SU-DHL-6 (cell line): ENCODE measurements at regions not wholly inside any gene's neighbourhood (a gene's known extent, or its start where the extent isn't known, plus 50 kb on each side); places are given as distances from the start of the nearest gene placed in this dataset.

Source experiments
- H2AFZ ChIP-seq: fragments of 200-600 bp; sonication (generic); 2 replicates; pipeline ENCODE4 v1.6.1; 2014; ENCODE audit warnings: low read depth, mild to moderate bottlenecking, moderate library complexity, mixed read lengths, antibody characterized with exemption, low read length; ENCODE audit not compliant: severe bottlenecking
- H3F3A ChIP-seq: fragments of 200-600 bp; shearing (Covaris generic); 2 replicates; pipeline ENCODE4 v1.6.0; 2016; ENCODE audit warnings: antibody characterized with exemption, mild to moderate bottlenecking; ENCODE audit not compliant: insufficient read depth
- H3K27ac ChIP-seq: fragments of 200-600 bp; sonication (generic); 2 replicates; pipeline ENCODE4 v1.5.1; 2016; ENCODE audit warnings: low read depth, mild to moderate bottlenecking, low read length, moderate library complexity, mixed read lengths
- H3K27me3 ChIP-seq: fragments of 200-600 bp; sonication (generic), shearing (Covaris generic); 2 replicates; pipeline ENCODE4 v1.6.0; 2014; ENCODE audit warnings: mild to moderate bottlenecking, low read length
- H3K36me3 ChIP-seq: fragments of 200-600 bp; sonication (generic); 2 replicates; pipeline ENCODE4 v1.6.1; 2014; ENCODE audit warnings: mild to moderate bottlenecking, low read length, mixed read lengths
- H3K4me2 ChIP-seq: fragments of 300-600, 200-600 bp; shearing (Covaris generic), sonication (generic); 2 replicates; pipeline ENCODE4 v1.6.0; 2014; ENCODE audit warnings: low read length, low read depth, mild to moderate bottlenecking; ENCODE audit not compliant: poor library complexity, severe bottlenecking
- H3K4me3 ChIP-seq: fragments of 200-600 bp; sonication (generic); 2 replicates; pipeline ENCODE4 v1.5.1; 2014; ENCODE audit warnings: antibody characterized with exemption, low read length, mild to moderate bottlenecking, mixed read lengths; ENCODE audit not compliant: insufficient read depth, poor library complexity, severe bottlenecking
- H3K79me2 ChIP-seq: fragments of 200-600 bp; sonication (generic); 2 replicates; pipeline ENCODE4 v1.6.1; 2014; ENCODE audit warnings: mild to moderate bottlenecking, low read length, moderate library complexity; ENCODE audit not compliant: insufficient read depth
- H3K9ac ChIP-seq: fragments of 200-600 bp; sonication (generic); 2 replicates; pipeline ENCODE4 v1.7.0; 2014; ENCODE audit warnings: mild to moderate bottlenecking, low read length
- H3K9me2 ChIP-seq: fragments of 200-600 bp; sonication (generic); replicated peaks from 2 replicates; pipeline ENCODE4 v1.6.1; 2014; ENCODE audit warnings: low read length; ENCODE audit not compliant: insufficient read depth
- H3K9me3 ChIP-seq: fragments of 200-600 bp; sonication (generic); 2 replicates; pipeline ENCODE4 v1.6.1; 2014; ENCODE audit warnings: low read length, mixed read lengths; ENCODE audit not compliant: insufficient read depth
- H4K20me1 ChIP-seq: fragments of 200-600 bp; sonication (generic); 2 replicates; pipeline ENCODE4 v1.6.1; 2014; ENCODE audit warnings: low read depth, mild to moderate bottlenecking, antibody characterized with exemption, low read length, moderate library complexity, mixed read lengths
- CTCF ChIP-seq: fragments of 200-600 bp; sonication (generic); IDR thresholded peaks from one replicate; pipeline ENCODE4 v1.5.1; 2017; ENCODE audit warnings: antibody characterized with exemption, mild to moderate bottlenecking, low read length, moderate library complexity; ENCODE audit not compliant: insufficient read depth, poor library complexity, severe bottlenecking
- EZH2phosphoT487 ChIP-seq: fragments of 200-600 bp; sonication (generic), shearing (Covaris generic); conservative IDR thresholded peaks from 2 replicates; pipeline ENCODE4 v1.6.1; 2018; ENCODE audit warnings: mild to moderate bottlenecking, antibody characterized with exemption, low read length, moderate library complexity, mixed read lengths

DNA sequence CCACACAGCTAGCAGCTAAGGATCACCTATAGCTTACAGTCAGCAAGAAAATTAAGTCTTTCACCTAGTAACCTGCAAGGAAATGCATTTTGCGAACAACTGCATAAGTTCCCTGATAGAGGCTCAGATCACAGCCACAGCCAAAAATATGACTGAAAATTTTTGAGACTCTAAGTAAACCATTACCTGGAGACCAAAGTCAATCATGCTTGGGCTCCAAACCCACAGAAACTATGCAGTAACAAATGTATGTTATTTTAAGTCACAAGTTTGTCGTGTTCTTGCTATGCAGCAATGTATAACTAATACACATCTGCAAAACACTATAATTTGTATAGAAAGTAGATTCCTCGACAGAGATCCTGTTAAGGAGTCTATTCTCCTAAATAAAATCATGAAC lies 1025.7 kb upstream of the RAG2 start:
- no peaks in the 10 kb centered on the region for H4K20me1 ChIP-seq
- H3F3A ChIP-seq = no peaks in the 10 kb centered on the region
- H3K4me2 ChIP-seq = no peak overlapping the region
- no peak overlapping the region for H3K27ac ChIP-seq
- no peak for TF ChIP-seq CTCF
- no peak for TF ChIP-seq EZH2phosphoT487
- no peaks in the 10 kb centered on the region for H3K9me2 ChIP-seq
- H3K9me3 ChIP-seq = no peaks in the 10 kb centered on the region
- H3K9ac ChIP-seq = no peak overlapping the region
- no peak overlapping the region for H3K4me3 ChIP-seq
- no peak overlapping the region for H2AFZ ChIP-seq
- H3K36me3 ChIP-seq = no peaks in the 10 kb centered on the region
- no peaks in the 10 kb centered on the region for H3K79me2 ChIP-seq
- H3K27me3 ChIP-seq = no peaks in the 10 kb centered on the region

DNA sequence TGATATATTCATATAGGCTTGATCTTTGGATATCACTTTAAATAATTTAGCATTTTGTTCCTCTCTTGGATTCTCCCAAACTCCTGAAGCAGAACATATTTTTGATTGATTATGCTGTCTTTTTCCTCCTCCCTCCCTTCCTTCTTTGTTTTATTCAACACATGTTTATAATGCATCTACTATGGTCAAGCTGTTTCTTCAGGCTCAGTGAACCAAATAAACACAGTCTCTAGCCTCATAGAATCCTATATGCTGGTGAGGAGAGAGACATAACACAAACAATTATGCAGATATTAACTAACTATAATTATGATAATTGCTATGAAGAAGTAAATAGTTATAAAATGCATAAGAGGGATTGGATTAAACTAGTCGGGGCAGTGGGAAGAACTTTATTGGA lies 1023.6 kb upstream of the RAG2 start:
- no peak for TF ChIP-seq CTCF
- Histone ChIP-seq H3K27me3 (no peaks in the 10 kb centered on the region), H3K79me2 (no peaks in the 10 kb centered on the region), H3K9me3 (no peaks in the 10 kb centered on the region), H3K36me3 (no peaks in the 10 kb centered on the region), H3F3A (no peaks in the 10 kb centered on the region), H2AFZ (no peak overlapping the region), H3K9me2 (no peaks in the 10 kb centered on the region), H3K27ac (no peak overlapping the region), H3K9ac (no peak overlapping the region), H3K4me2 (no peak overlapping the region), H3K4me3 (no peak overlapping the region), H4K20me1 (no peaks in the 10 kb centered on the region)

GRCh38 chr11:37616291-37616690 lies 1018.3 kb upstream of the RAG2 start:
- Histone ChIP-seq H3K79me2 (no peaks in the 10 kb centered on the region), H3K4me3 (no peak overlapping the region), H3K9me3 (no peaks in the 10 kb centered on the region), H3K9me2 (no peaks in the 10 kb centered on the region), H3K4me2 (no peak overlapping the region), H3K27ac (no peak overlapping the region), H4K20me1 (no peaks in the 10 kb centered on the region), H3K36me3 (no peaks in the 10 kb centered on the region), H2AFZ (no peak overlapping the region), H3K27me3 (no peaks in the 10 kb centered on the region), H3F3A (no peaks in the 10 kb centered on the region), H3K9ac (no peak overlapping the region)
- TF ChIP-seq CTCF = no peak
- no peak for TF ChIP-seq EZH2phosphoT487

- Histone ChIP-seq H3K9ac (no peak overlapping the region), H2AFZ (no peak overlapping the region), H3K27ac (no peak overlapping the region), H3K9me2 (no peaks in the 10 kb centered on the region), H4K20me1 (no peaks in the 10 kb centered on the region), H3K9me3 (no peaks in the 10 kb centered on the region), H3K4me2 (no peak overlapping the region), H3K4me3 (no peak overlapping the region), H3F3A (no peaks in the 10 kb centered on the region), H3K79me2 (no peaks in the 10 kb centered on the region), H3K36me3 (no peaks in the 10 kb centered on the region), H3K27me3 (no peaks in the 10 kb centered on the region)
- TF ChIP-seq CTCF (no peak), EZH2phosphoT487 (no peak)
These were observed 1015.0 kb upstream of the RAG2 start for GRCh38 chr11:37613031-37613430.
